CD4-positive, alpha-beta T cell treated with Interleukin-17A for 1 hour (primary cell): ENCODE measurements at regions not wholly inside any gene's neighbourhood (a gene's known extent, or its start where the extent isn't known, plus 50 kb on each side); places are given as distances from the start of the nearest gene placed in this dataset.
"Not testable (repeated sequence)": the region's sequence is repeated elsewhere in the genome, so short reads cannot be mapped to it uniquely, and the experiment has no call there.

Source experiments
- DNase-seq: peaks from one replicate; pipeline ENCODE4 v3.0.0-alpha.2; 2020

DNA sequence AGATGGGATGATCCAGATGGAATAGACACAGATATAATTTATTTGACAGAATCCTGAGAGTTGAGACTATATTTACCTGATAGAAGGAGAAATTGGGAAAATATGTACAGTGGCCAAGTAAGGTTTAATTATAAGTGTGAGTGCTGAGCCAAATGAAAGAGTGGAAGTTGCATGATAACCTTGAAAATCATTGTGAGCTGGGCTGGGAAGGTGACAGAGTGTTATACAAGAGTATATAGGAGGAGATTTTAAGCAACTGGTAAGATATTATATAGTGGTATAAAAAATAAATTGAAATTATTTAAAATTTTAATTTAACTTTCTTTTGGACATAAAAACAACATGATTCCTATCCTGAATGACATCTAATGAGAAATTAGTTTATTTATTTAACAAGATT lies 340.8 kb downstream of the NUP35 start:
- DNase-seq = no peak

DNA sequence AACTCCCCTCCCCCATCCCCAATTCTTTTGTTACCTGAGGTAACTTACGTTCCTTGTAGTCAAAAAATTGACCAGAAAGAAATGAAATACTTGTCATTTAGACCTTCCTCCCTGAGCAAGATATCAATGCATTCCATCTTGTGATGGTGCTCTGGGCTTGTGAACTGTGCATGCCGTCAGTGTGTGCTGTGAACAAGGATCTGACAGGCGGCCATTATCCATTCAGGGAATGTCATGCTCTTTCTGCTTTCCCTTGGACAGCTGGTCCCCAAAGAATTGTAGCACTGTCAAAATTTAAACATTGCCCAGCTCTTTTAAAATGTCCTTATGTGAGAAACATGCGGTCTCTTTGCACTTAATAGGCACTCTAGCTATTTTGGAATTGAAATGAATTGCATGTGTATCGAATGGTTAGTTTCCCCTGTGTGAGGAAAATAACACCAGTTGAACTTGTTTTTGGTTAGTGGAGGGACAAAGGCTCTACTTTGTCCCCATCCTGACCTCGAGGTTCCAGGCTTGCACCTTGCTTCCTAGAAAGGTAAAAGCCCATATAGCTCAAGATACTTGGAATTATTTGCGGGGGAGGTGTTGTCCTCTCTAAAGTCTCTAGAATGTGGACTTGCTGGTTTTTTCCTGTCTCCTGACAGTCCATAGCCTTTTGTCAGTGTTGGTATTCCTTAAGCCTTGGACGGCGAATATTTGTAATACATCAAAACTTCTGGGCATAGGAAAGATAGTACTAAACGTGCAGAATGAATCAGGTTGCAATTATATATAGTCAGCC lies 350.9 kb downstream of the NUP35 start:
- DNase-seq = no peak

DNA sequence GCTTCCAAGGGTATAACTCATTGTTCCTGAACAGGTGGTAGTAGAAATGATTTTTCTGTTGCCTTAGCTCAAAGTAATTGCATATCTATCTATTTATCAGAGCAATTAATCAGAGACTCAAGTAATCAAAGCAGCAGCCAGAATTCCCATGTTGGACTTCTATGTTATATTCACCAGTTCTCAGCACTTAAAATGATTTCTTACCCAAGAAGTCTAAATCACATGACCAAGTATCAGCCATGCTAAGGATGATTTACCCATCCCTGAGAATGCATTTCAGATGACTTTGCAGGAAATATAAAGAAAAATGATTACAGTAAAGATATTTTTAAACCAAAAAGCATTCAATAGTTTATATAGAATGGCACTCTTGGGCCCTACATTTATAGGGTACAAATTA lies 352.2 kb downstream of the NUP35 start:
- no peak for DNase-seq

DNA sequence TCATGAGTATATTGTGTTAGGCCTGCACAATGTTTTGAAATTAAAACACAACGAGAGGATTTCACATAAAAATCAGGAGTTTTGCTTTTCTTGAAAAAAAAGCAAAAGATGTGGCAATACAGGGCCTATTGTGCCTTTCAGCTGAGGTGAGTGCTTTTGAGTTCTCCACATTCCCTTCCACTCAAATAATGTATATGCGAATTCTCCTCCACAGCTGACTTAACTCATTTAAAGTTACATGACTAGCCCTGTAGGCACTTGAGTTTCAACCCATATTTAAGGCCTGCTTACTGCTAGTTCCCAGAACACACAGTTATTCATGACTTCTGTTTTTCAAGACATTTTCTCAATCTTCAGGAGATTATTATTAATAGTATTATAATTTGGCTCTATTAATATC lies 353.1 kb downstream of the NUP35 start:
- no peak for DNase-seq

DNA sequence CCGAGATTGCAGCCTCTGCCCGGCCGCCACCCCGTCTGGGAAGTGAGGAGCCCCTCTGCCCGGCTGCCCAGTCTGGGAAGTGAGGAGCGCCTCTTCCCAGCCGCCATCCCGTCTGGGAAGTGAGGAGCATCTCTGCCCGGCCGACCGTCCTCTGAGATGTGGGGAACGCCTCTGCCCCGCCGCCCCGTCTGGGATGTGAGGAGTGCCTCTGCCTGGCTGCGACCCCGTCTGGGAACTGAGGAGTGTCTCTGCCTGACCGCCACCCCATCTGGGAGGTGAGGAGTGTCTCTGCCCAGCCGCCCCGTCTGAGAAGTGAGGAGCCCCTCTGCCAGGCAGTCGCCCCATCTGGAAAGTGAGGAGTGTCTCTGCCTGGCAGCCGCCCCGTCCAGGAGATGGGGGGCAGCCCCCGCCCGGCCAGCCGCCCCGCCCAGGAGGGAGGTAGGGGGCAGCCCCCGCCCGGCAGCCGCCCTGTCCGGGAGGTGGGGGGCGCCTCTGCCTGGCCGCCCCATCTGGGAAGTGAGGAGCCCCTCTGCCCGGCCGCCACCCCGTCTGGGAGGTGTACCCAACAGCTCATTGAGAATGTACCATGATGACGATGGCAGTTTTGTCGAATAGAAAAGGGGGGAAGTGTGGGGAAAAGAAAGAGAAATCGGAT lies 354.8 kb downstream of the NUP35 start:
- DNase-seq = not testable (repeated sequence)

DNA sequence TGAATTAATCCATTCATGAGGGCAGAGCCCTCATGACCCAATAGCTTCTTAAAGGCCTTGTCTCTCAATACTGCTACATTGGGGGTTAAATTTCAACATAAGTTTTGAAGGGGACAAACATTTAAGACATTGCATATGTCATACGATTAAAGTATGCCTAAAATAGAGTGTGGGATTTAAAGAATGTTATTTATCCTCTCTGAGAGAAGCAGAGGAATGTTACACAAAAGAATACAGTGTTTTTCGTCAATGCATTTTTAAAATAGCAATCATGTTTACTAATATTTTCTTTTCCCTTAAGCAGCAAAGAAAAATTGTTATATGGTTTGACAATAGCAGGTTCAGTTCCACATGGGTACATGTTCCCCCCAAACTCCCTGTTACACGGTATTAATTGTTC lies 363.1 kb downstream of the NUP35 start:
- DNase-seq = no peak

DNA sequence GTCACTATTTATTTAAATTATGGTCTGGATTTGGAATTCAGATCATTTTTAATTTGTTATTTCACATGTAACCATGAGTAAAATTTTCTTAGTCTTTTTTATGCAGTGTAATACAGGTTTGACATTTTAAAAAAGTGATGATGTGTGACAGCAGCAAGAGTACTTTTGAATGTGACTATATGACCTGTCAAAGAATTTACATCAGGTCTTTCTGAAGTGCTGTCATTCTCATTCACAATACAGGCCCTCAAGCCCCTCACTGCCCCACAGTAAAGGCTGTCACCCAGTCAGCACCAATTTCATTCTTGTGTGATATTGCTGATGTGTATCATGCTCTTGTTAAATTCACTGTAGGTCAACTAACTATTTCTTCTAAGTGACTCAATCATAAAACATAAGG lies 364.2 kb downstream of the NUP35 start:
- no peak for DNase-seq

DNA sequence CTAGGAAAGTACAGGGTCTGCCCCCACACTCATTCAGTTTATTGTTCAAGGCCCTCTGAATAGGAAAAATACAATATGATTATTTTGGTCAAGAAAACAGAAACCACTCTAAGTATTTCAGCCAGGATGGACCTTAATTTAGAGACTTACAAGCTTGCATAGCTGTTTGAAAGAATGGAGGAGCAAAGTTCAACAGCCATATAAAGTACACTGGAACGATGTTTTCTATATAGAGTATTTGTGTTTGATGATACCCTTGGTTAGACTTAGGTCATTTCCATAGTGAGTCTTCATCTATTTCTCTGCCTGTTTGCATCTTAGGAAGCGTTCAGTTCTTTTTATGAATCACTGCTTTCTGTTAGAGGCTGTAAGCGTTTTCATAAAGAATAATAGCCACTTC lies 366.2 kb downstream of the NUP35 start:
- DNase-seq = no peak

DNA sequence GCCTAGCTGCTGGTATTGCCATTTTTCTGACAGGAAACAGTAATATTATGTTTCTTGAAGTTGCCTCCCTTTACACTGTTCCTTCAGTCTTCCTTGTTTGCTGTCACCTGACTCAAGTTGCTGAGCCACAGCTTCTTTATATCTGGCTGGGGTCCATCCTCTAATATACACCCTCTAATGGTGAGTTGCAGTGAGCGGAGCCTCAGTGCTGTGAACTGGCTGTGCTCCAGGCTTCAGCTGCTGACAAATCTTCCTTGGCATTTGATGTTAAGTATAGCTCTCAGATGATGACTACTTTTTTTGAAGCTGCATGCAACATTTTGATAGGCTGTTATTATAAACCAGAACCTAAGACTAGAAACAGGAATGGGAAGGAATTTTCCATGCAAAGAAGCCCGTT lies 366.7 kb downstream of the NUP35 start:
- DNase-seq = no peak

DNA sequence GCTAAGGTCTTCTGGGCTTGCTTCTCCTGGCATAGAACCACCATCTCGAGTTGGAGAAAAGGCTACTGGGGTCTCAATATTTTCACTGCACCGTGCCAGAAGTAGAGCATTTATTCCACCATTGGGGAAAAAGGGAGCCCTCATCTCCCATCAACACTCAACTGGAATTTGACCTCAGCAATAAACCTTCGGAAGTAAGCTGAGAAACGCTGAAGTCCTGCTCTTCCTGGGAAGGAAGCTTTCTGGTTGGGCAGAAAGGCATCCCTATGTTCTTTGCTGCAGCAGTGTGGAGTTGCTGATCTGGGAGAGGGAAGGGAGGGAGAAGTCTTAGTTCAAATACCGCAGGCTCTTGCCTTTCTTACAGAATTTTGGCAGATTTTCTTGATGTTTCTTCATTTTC lies 368.8 kb downstream of the NUP35 start:
- DNase-seq = no peak

DNA sequence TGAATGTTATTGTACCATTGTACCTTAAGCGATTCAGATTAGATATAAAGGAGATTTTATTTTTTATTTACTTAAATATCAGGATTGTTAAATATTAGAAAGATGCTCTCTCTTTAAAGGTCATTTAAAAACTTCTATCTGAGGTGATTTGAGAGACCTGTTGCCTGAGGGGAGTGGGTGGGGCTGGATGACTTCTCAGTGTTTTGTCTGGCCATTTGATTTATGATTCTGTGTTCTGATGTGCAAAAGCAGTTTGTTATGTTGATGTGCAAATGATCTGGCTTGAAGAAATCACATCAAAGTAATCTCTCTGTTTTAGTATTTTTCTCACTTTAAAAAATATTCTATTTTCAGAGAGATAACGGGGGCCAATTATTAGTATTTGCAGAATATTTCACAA lies 370.8 kb downstream of the NUP35 start:
- DNase-seq = no peak

DNA sequence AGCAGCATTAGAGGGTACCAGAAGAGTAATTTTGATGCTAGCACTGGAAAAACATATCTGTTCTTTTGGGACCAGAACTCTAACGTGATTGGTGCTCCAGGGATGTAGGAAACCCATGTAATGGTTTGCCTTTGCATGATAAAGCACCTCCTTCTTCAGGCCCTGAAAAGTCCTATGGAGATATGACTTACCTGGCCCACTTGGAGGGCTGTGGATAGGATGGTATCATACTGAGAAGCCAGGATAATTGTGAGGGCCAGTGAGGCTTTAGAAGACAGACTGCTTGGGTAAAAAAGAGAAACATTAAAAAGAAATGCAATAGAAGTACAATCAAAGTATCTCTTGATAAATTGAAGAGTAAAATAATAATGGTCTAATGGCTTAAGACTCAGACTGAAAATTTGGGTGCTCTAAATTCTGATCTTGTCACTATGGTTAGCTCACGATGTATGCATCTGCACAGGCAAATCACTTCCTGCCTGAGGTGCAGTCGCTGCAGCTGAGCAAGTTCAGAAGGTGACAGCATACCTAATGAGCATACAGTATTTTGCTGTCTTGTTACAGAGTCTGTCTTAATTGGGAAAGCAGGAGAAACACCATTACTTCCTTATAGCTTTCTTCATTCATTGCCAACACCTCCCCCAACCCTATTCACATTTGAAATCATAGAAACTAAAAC lies 371.5 kb downstream of the NUP35 start:
- no peak for DNase-seq

DNA sequence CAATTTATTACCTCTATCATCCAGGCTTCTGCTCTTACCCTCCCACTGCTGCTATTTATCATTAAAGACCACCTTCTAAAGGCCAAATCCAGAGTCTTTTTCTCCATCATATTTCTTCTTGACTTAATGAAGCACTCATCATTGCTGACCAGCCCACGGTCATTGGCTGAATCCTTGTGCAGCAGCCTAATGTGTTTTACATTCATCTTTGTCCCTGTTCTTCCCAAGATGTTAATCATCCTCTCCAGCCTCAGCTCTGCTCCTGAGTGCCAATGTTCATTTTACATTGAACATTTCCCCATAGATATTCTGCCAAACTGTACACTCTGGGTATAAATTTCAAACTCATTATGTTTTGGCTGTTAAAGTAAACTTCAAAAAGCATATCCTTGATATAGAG lies 373.6 kb downstream of the NUP35 start:
- DNase-seq = no peak

DNA sequence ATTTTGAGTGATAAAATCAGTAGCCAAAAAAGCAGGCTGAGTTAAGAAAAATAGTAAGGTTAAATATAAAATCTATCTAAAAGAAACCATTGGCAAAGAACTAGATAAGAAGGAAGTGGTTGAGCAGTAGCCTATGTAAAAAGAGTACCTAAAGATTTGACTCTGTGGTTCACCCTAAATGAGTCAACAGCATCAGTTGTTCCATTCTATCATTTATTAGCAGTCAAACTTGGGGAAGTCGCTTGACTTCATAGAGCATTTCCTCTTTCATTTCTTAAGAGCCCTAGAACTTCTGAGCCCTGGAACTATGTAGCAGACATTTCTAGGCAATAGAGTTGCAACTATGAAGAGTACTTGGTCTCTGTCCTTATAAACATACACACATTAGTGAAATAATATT lies 381.7 kb downstream of the NUP35 start:
- no peak for DNase-seq

DNA sequence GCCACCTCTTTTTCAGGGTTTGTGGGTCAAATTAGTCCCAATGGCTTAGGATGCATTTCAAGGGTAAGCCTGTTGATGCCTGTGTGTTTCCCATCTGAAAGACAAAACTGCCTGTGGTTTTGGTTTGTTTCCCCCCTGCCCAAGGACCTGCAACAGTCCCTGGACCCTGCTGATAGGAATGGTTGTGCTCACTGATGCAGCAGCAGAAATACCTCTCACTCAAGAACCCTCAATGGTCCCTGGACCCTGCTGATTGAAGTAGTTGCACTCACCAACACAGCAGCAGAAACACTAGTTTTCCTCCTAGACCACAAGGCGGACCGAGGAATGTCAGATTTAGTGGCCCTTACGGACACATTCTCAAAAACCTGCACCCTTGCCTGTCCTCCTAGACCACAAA lies 386.9 kb downstream of the NUP35 start:
- no peak for DNase-seq

DNA sequence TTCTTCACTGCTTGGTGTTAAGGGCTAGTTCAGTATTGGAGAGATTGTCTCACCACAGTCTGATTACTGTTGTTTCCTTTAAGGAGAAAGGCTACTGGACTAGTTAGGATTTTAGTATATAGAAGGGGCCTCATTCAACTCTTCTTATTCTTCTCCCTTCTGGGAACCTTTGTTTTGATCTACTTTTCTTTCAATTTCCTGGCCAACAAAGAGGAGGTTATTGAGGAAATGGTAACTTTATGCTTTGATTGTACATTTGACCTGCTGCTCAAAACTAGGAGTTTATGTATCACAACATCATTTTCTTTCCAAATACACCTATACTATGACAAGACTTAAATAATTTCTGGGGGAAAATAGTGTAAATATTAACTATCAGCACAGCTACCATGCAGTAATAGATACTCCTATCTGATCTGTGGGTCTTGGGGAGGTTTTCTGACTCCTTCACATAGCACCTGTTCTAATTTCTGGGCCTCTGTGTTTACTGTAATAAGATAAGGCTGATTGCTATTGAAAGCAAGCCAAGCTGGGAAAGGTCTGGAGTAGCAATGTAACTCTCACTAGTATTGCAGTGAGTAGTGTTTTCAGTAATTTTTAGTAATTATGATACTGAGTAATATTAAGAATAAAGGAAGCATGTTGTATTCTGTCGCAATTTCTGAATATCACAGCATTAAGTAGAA lies 395.3 kb downstream of the NUP35 start:
- DNase-seq = no peak

DNA sequence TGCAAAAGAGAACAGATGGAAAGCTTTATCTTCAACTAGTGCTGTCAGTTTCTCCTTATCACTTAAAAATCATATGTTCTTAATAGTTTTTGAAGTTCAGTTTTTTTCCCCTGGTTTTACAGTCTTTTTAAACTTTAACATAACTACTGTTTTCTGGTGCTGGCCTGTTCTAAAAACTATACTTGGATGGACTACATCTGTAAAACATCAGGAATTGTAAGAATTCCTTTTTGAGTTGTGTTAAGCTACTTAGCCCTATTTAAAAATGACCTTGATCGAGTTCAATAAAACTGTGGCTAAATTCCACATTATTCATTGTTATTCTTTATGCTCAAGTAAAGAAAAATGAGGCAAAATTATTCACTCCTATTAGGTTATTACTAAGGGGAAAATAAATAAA lies 397.7 kb downstream of the NUP35 start:
- no peak for DNase-seq

DNA sequence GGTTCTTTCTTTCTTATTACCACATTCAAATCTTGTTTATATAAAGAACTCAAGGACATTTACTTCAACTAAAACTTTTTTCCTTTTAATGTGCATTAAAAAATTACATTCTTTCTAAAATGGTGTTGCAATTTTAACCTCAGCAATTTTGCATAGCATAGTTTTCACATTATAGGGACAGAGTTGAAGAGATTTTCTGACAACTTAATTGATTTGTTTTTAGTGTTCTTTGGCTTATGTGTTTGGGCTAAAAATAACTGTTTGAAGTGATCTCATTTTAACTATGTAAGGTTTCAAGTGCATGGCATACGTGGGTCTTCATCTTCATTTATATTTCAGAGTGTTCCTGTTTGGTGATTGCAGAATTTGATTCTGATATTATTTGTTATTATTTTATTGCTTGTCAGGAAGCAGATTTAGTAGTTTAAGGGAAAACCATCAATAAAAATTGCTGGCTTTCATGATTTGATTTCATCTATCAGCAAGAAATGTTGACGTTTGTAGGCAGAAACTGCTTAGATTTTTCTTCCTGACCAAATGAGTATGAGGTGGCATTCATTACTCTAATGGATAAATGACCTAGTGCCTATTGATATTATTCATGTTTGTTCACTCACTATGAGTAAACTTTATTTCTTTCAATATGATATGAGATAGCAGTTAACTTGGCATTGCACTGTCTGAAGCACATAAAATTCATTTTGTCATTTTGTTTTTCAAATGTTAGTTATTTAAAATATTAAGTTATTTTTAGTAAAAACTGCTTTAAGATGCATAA lies 398.4 kb downstream of the NUP35 start:
- no peak for DNase-seq

DNA sequence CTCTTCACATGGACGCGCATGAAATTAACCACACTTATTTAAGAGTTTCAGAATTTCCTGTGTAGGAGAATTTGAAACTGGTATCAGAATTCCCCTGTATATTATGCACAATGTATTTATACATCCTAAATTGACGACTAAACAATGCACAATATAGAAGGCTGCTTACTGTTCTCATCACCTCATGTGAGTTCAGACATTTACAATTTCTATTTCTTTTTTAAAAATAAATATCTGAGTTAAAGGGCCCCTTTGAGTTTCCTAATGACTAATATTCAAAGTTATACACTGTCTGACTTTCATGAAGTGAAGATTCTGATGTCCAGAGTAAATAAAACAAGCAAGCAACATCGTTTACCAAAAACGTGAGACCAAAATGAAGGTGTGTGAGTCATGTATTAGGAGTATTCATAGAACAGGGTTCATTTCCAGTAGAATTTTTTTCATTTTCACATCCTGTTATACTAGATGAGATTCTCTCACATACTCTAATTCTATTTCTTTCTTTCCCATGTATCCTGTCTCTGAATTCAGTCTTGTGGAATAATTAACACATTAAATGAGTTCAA lies 406.2 kb downstream of the NUP35 start:
- DNase-seq = no peak

DNA sequence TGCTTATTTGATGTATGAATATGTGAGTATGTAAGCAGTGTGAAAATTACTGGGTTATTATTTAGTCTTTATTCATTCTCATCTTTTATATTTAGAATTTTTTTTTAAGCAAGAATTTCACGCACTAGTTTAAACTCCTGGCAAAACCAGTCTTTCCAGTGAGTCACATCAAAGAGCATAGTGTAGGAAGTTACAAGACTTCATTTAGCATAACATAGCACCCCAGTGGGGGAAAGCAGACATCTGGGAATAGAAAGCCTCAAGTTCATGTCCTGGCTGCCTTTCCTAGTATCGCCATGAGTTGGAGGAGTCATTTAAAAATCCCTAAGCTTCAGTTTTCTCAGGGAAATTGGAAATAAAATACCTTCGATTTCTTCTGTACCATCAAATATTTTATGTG lies 408.3 kb downstream of the NUP35 start:
- no peak for DNase-seq

DNA sequence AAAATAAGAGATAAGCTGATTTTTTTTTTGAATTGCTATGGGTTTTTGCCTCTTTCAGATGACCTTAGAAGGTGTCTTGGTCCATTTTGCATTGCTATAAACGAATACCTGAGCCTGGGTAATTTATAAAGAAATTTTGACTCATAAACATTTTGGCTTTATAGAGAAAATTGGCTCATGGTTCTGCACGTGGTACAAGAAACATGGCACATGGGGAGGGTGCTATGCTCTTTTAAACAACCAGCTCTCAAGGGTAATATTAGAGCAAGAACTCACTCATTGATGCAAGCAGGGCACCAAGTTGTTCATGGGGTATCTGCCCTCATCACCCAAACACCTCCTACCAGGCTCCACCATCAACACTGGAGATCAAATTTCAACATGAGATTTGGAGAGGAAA lies 408.8 kb downstream of the NUP35 start:
- DNase-seq = no peak

DNA sequence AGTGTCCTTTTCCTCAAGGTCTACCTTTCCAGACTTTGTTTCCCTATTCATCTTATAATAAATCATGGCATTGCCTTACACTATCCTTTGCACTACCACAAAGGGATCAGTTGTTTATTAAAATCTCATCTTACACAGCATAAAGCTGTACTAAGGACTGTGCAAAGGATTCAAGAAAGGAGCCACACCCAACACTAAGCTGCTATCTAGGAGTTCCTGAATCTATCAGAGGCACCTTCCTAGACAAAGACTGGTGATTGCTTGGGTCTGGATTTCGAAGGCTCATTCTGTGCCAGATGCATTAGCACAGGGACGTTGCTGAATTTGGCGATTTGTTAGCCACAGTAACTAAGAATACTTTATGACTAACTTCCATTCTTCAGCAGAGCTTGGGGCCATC lies 412.0 kb downstream of the NUP35 start:
- no peak for DNase-seq

DNA sequence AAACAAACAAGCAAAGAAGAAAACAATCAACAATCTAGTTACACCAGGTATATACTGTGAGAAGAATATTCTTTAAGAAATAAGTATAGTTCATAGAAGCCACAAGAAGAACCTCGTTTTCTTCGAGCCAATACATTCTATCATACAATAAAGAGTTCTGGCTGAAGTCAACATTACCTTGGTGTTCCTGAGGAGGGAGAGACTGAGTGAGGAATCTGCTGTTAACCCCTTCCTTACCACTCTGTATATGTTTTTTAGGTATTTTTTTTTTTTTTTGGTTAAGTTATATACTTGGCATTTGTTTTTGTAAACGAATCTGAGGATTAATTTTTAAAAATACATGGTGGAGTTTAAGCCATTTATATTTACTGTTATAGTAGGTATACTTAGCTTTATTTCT lies 412.5 kb downstream of the NUP35 start:
- DNase-seq = no peak
